HG02973 (cell line): ENCODE measurements at regions not wholly inside any gene's neighbourhood (a gene's known extent, or its start where the extent isn't known, plus 50 kb on each side); places are given as distances from the start of the nearest gene placed in this dataset.
A peak's percentile ranks its signal among the peaks of the same experiment; 100 is the strongest.
"Not testable (repeated sequence)": the region's sequence is repeated elsewhere in the genome, so short reads cannot be mapped to it uniquely, and the experiment has no call there.

ENCODE experiments used
- ATAC-seq: cut with Tn5 transposase; IDR thresholded peaks from one replicate; pipeline ENCODE4 v1.9.1; 2021; ENCODE audit warnings: moderate library complexity; ENCODE audit not compliant: unreplicated experiment

- no peak for ATAC-seq
Observed at GRCh38 chr17:51347851-51348584, 87.7 kb downstream of the UTP18 start.

GRCh38 chr17:51351080-51351479, 90.7 kb downstream of the UTP18 start:
- ATAC-seq: no peak

DNA sequence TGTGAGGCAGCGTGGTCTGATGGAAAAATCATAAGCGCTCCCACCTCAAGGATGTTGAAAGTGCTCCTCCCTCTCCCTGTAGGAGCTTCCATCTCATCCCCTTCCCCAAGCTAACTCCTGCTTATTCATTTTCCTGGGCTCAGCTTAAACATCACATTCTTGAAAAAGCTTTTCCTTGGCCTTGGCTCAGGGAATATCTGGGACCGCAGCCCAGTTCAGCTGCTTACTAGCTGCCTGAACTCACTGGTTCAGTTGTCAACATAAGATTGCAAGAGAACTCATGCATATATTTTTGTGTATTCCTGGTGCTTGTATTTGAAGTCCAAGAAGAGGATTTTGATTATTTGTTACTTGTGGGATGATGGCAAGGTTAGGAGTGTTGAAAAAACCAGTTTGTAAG, 91.5 kb downstream of the UTP18 start:
- no peak for ATAC-seq

- no peak for ATAC-seq
Observed at GRCh38 chr17:51352798-51353197, 92.5 kb downstream of the UTP18 start.

DNA sequence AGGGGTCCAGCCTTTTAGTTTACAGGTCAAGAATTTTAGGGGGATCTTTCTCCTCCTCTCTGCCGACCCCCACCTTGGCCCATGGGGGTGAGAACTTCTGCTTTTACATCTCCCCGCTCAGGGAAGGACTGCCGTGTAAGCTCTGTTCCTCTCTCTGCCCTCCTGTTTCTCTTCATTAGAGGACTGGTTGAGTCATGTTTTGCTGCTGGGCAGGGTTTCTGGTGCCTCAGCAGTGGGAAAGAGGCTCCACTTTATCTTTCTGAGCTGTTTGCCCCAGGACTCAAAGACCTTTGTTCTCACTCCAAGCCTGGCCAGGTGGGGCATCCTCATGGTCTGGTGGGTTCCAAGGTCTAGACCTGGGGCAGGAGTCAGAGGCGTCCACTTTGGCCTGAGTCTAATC, 93.0 kb downstream of the UTP18 start:
- ATAC-seq: no peak

DNA sequence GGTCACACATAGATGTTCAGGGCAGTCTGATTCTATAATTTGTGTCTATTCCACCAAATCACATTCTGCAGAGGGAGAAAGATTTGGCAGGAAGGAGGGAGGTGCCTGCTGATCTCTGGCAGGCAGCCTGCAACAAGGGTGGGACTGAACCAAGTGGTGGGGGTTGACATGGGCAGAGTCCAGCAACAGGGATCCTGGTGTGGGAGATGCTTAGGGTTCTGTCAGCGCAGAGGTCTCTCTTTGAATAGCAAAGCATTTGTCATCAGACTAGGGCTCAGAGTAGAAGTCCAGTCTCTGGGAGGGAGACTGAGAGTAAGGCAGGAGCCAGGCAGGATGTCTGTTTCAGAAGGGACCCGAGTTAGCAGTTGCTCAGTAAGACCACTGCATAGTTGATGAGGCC, 94.6 kb downstream of the UTP18 start:
- ATAC-seq: no peak

- ATAC-seq: no peak
Observed at GRCh38 chr17:51355441-51356410, 95.4 kb downstream of the UTP18 start.

DNA sequence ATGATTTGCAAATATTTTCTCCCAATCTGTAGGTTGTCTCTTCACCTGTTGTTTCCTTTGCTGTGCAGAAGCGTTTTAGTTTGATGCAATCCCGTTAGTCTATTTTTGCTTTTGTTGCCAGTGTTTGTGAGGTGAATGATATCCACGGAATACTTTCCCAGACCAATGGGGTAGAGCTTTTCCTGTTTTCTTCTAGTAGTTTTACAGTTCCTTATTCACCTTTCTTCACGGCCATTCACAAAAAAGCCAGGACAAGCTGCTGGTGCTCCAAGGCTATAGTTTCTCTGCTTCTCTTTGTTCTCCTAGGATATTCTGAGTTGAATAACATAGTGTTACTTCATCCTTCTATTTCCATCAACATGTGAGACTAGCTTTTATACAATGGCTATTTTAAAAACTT, 98.7 kb downstream of the UTP18 start:
- ATAC-seq: no peak

- no peak for ATAC-seq
Observed at GRCh38 chr17:51362811-51363585, 102.7 kb downstream of the UTP18 start.

- no peak for ATAC-seq
Observed at GRCh38 chr17:51365090-51365489, 104.7 kb downstream of the UTP18 start.

- ATAC-seq: no peak
Observed at GRCh38 chr17:51366866-51367265, 106.5 kb downstream of the UTP18 start.

- not testable (repeated sequence) for ATAC-seq
Observed at GRCh38 chr17:51367836-51368235, 107.5 kb downstream of the UTP18 start.

DNA sequence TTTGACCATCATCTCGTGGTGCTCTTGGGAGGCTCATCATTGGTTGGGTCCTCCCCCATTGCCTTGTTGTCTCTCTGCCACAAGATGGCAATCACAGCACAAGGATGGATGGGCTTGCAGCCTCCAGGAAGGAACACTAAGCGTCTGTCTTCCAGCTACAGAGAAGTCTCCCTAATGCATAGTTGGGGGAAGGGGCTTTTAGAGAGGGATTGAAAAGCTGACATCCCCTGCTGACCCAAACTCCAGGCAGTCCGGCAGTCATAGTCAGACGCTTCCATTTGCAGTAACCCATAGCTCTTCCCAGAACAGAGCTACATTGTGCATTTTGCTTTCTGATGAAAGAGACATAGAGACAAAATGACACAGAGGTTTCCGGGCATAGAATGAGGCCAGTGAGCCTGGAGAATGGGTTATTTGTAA, 111.4 kb downstream of the UTP18 start:
- ATAC-seq: peak; percentile 49

- ATAC-seq: peak; percentile 84
Observed at GRCh38 chr17:51372345-51373004, 112.1 kb downstream of the UTP18 start.

DNA sequence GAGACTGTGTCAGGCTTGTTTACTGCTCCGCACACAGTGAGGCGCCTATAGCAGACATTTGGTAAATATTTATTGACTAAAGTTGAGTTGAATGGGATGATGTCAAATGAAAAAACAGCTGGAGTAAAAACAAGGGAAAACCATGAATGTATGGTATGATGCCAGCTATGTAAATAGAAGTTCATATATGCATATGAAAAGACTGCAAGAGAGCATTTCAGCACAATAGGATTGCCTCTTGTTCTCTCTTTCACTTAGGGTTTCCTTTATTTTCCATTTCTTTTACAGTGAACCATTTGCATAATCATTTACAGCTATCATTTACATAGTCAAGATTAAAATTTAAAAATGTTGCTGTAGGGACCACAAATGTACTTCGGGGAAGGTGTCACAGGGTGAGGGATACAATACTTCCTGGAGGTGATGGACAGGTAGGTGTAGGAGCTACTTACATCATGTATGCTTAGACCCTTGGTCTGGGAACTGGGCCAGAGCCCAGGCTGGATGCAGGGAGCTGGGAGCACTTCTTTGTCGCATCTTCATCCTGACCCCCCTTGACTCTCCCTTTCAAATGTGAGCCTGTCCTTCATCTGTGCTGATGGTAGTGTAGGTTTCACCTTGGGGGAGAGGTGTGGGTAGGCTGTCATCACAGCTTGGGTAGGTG, 113.3 kb downstream of the UTP18 start:
- no peak for ATAC-seq

- no peak for ATAC-seq
Observed at GRCh38 chr17:51374209-51374608, 113.9 kb downstream of the UTP18 start.

- no peak for ATAC-seq
Observed at GRCh38 chr17:51375771-51376170, 115.4 kb downstream of the UTP18 start.

- ATAC-seq: no peak
Observed at GRCh38 chr17:51376739-51377138, 116.4 kb downstream of the UTP18 start.

DNA sequence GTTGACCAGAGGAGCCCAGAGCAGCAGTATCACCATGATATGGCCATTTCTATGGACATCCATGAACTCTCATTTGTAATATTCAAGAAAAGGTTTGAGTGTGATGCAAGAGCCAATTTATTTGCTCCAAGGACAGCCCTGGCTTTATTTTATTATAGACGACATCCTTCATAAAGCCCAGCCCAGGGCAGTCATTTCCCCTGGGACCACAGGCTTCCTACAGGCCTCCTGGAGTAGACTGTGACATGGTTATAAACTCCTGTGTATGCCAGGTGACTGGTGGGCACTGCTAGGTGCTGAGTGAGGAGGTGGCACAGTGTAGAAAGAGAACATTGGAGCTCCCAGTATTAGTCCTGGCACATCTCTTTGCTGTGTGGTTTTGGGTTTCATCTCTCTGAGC, 120.9 kb downstream of the UTP18 start:
- ATAC-seq: no peak

DNA sequence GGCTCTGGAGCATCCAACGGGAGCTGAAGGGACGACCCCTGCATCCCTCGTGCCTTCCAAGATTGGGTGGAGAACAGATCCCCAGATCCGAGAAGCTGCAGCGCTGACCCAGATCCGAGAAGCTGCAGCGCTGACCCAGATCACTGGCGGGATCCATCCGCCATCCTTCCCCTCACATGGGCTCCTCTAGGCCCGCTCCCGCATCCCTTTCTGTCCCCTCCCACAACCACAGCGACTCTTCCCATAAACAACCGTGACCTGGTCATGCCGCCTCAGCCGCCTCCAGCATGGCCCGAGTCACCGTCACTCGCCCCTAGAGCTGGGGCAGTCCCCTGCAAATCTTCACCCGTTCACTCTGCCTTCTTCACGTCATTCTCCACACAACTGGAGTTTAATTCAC, 124.9 kb downstream of the UTP18 start:
- no peak for ATAC-seq
